HG03280 (cell line): ENCODE measurements at regions not wholly inside any gene's neighbourhood (a gene's known extent, or its start where the extent isn't known, plus 50 kb on each side); places are given as distances from the start of the nearest gene placed in this dataset.

Source experiments
- ATAC-seq: cut with Tn5 transposase; IDR thresholded peaks from one replicate; pipeline ENCODE4 v1.9.1; 2021; ENCODE audit warnings: mild to moderate bottlenecking, moderate library complexity; ENCODE audit not compliant: unreplicated experiment

DNA sequence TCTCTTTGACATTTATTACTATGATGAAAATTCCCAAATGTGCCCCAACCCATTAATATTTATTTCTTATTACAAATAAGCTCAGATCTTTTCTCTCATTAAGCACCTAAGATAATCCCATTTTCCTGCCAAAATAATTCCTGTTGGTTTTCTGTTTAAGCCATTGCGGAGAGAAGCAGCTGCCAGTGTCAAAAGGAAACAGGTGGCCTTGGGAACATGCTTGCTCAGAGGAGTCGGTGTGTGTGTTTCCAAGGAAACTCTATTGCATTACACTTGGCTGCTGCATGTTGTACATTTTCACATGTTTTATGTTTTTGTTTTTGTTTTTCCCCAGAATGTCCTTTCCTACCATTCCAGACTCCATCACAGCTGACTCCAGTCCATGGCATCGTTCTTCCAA lies 56.4 kb downstream of the CD24 start:
- ATAC-seq, result no peak

DNA sequence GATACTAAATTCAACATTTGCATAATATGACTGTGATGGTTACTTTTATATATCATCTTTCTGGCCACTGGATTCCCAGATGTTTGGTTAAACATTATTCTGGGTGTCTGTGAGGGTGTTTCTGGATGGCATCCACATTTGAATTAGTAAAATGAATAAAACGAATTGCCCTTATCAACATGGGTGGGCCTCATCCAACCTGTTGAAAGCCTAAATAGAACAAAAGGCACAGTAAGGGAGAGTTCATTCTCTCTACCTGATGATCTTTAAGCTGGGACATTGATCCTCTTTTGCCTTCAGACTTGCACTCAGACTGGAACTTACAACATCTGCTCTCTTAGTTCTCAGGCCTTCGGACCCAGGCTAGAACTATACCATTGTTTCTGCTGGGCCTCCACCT lies 57.6 kb downstream of the CD24 start:
- no peak for ATAC-seq

DNA sequence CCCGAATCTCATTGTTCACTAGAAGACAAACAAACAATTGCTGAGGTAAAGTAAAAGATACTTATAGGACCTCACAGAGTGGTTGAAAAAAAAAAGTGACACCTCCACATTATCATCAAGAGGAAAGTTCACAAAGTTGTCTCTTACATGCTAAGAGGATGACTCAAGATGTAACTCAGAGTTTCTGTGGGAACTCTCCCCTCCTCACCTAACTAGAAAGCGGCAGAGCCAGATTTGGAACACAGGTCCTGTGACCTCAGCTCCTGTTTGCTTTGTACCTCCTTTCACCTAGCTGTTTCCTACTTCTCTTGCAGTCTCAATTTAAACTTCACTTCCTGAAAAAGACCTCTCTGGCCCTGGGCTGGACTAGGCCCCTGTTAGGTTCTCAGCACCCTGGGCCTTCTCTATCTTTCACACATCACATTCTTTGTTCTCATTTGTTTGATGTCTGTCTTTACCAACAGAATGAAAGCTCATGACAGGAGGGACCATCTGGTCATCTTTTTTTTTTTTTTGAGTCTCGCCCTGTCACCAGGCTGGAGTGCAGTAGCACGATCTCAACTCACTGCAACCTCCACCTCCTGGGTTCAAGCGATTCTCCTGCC lies 60.8 kb downstream of the CD24 start:
- no peak for ATAC-seq

DNA sequence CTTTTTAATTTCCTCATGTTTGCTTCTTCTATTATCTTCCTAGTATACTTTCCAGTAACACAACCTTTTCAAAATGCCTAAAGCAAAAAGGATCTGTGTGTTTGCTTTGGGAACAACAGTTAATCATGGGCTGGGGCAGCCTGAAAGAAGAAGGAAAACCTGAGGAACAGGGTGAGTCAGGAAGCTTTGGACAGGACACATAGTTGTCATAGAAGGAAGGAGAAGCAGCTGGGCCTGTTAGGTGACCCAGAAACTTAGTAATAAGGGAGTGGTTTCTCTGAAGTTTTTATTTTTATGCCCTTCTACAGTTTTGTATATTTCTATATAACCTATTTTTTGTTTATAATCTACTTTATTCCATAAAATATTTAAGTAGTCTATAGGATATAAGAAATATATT lies 61.4 kb downstream of the CD24 start:
- no peak for ATAC-seq

DNA sequence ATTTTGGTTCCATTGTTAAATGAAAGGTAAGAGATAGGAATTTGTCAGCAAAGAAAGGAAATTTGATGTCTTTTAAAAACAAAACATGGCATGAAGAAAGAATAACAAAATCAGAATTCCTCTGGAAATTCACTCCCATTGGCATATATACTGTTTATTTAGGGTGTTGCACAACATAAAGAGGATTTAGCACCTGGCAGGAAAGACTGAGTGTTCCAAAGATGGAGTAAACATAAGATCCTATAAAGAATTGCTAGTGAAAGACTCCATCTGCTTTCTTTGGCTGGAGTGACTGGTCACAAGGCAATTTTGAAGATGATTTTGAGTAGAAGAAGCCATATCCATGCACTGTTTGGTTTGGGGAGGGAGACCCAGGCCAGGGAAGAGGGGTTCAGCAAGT lies 62.4 kb downstream of the CD24 start:
- ATAC-seq, result no peak

DNA sequence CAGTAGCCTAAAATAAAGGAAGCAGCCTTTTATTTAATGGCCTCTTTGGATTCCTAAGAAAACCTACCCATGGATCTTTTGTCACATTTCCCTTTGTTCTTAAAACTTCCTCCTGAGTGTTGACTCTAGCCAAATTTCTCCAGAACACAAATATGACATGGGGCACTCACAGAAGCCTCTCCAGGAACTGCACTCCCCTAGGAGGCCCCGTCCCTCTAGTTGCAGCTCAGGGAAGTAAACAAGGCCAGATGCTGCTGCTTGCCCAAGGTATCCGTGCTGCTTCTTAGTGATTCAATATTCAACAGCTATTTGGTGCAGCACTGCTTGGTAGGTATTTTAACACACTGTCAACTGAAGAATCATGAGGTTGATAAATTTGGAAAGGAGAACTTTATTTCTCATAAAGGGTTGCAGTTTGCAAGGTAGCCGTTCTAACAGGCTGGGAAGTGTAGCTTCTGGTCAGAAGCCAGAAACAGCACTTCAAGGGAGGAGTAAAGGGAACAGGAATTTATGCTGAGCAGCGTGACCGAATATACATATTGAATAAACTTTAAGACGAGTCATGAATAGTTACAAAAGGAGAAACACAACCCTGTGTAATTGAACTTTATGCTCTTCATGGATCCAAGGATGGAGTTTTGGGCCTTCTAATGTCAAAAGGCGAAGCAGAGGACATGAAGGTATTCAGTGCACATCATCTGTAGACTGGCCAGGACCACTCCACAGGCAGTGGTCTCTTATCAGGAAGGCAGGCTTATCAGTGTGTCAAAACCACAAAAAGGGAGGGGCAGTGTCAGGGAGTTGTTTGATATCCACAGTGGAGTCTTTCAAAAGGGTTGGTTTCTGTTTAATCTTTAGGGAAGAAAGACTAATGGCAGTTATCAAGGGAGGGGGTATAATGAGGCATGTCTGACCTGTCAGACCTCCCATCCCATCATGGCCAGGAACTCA lies 63.3 kb downstream of the CD24 start:
- no peak for ATAC-seq

DNA sequence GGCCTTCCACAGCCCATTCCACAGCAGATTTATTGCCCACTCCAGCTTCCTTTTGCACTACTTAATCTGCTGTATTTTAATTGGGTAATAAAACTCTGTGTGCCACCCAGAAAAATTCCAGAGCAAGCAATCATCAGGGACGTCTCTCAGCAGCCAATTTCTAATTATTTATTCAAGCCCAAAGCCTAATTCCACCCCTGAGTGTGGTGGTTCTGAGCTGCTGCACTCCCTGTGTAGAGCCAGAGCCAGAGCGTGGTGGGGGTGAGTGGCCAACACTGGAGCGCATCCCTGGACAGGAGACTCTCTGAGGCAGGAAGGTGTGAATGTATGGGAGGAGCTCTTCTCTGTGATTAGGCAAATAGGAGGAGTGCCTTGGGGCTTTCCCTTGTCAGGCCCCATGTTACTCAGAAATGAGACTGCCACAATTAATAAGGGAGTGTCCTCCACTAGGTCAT lies 66.1 kb downstream of the CD24 start:
- ATAC-seq, result no peak

DNA sequence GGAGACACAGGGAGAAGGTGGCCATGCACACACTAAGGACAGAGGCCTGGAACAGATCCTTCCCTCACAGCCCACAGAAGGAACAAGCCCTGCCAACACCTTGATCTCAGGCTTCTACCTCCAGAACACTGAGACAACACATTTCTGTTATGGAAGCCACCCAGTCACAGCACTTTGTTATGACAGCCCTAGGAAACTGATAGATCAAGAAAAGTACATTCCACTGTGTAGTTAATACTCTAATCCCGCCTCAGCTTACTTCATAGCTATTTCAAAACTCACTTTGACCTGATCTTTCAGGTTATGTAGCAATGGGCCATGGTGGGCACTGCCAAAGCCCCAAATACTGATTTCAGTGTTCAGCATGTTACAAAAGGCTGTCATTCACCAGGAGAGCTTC lies 66.8 kb downstream of the CD24 start:
- ATAC-seq, result no peak

DNA sequence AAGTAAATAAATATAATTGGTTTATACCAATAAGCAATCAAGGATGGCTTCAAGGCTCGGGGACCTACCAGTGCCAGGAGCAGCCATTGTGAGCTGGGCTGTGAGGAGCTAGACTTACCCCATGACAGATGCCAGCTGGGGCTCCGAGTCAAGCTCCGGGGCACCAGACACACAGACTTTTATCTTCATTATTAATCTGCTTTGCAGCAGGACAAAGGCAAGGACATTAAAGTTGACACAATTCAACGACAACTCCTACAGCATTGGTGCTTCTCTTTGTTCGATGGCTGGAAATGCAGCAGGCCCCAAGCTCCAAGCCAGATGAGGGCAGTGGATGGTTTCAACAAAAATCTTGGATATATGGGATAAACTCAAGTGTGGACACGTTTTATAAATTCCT lies 68.3 kb downstream of the CD24 start:
- no peak for ATAC-seq

DNA sequence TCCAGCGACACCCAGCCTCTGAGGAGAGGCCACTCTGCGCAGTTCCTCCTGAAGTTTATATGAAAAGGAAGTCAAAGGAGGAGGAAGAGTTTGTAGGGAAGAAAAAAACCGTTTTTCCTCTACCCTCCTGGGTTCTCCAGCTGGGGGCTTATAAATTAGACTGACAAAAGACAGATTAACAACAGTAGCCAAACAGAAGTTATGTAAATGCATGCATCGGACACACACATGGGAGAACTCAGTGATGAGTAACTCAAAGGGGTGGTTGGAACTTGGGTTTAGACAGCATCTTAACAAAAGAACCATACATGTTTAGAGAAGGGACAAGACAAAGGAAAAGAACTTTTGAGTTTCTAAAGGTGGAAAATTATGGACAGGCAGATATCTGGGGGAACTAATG lies 71.2 kb downstream of the CD24 start:
- ATAC-seq, result no peak

DNA sequence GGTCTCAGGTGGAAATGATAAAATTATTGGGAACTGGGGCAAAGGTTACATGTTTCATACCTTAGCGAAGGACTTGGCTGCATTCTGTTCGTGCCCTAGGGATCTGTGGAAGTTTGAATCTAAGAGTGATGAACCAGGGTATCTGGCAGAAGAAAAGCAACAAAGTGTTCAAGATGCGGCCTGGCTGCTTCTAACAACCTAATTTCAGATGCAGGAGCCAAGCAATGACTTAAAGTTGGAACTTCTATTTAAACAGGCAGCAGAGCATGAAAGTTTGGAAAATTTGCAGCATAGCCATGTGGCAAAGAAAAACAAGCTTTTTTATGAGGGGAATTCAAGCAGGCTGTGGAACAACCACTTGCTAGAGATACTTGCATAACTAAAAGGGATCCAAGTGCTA lies 73.5 kb downstream of the CD24 start:
- no peak for ATAC-seq

DNA sequence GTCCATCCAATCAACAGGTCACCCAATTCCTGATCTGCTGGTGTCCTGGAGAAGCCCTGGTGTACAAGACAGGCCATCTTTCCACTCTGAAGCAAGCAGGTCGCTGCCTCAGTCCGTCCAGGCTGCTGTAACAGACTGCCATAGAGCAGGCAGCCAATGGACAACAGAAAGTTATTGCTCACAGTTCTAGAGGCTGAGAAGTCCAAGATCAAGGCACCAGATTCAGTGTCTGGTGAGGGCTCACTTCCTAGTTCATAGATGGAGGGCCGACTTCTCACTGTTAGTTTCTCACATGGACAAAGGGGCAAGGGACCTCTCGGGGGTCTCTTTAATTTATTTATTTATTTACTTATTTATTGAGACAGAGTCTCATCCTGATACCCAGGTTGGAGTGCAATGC lies 74.8 kb downstream of the CD24 start:
- no peak for ATAC-seq

DNA sequence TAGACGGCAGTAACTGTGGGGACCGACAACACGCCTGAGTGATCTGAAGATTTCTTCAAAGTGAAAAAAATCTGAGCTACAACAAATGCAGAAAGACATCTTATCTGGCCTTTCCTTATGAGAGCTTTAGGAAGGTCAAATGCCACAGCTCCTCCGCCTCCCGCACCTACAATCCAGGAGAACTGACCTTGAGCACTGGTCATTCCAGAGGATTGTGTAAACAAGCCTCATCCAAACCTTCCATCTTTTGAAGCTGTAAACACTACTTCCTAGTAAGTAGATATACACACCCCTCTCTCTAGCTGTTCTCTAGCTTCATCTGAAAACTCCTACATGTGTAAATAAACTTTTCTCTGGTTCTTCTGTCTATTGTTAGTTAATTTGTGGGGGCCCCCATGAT lies 76.9 kb downstream of the CD24 start:
- ATAC-seq, result no peak

DNA sequence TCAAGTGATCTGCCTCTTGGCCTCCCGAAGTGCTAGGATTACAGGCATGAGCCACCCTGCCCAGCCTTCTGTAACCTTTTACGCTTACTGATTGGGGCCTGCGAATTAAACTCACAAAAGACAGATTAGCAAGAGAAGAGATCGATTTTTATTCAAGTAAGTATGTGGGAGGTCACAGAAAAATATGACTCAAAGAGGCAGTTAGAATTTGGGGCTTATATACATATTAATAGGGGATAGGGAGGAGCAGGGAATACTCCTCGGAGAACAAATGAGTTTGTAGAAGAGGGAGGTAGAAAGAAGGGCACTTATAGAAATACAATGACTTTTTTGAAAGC lies 78.9 kb downstream of the CD24 start:
- no peak for ATAC-seq

DNA sequence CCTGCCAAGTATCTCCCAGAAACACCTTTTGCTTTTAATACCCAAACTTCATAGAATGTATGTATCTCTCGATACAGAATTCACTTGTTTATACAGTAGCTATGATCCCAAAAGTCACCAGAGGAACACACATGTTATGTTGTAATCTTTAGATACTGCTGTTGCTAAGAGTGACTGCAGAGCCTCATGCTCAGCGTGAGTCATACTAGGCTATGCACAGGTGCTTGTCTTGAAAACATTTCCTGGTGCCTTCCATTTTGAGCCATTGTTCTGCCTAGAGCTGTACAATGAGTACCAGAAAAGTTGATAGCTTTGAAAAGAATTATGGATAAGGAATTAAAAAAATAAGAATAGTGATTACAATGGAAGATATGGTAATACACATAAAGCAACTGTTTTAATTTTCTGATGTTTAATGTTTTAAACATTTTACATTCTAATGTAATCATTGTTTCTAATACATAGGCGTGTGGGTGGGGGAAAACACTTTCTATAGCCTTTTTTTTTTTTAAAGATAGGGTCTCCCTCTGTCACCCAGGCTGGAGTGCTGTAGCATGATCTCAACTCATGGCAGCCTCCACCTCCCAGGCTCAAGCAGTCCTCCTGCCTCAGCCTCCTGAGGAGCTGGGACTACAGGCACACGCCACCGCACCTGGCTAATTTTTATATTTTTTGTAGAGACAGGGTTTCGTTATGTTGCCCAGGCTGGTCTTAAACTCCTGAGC lies 79.4 kb downstream of the CD24 start:
- ATAC-seq, result no peak

DNA sequence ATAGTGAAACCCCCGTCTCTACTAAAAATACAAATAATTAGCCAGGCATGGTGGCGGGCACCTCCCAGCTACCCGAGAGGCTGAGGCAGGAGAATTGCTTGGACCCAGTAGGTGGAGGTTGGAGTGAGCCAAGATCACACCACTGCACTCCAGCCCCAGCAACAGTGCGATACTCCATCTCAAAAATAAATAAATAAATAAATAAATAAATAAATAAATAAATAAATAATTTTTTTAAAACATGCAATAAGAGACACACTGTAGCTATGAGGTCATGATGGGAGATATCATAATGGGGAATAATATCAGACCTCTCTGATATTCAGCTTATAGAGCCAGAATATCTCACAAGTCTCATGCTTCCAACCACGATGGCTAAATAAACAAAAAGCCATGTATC lies 82.3 kb downstream of the CD24 start:
- no peak for ATAC-seq

DNA sequence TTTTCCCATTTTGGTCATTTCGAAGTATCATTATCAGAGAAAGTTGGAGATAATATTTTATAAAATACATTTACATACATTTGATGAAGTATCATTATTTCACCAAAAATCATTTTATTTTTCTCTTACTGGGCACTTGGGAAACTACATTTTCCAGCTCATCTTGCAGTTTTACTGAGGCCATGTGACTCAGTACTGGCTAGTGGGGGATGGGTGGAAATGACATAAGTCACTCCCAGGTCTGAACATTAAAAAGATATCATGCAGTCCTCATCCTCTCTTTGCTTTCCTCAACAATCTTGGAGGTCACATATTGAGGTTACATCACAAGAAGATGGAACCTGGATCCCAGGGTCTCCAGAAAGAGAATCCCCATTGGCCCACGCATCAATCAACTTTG lies 84.1 kb downstream of the CD24 start:
- no peak for ATAC-seq

DNA sequence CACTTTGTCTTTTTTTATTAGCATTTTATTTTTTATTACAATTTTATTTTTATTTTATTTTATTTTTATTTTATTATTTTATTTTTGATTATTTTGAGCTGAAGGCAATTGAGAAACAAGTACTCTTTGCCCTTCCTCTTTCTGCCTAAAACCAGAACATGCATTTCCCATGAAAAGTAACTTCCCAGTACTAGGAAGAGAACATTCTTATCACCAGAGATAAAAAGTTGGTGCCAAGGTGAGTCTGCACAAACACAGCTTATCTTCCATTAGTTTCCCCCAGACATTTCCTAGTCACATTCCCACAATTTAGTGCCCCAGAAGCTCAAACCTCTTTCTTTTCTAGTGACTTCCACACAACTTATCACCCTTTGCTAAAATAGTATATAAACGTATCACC lies 84.8 kb downstream of the CD24 start:
- no peak for ATAC-seq

DNA sequence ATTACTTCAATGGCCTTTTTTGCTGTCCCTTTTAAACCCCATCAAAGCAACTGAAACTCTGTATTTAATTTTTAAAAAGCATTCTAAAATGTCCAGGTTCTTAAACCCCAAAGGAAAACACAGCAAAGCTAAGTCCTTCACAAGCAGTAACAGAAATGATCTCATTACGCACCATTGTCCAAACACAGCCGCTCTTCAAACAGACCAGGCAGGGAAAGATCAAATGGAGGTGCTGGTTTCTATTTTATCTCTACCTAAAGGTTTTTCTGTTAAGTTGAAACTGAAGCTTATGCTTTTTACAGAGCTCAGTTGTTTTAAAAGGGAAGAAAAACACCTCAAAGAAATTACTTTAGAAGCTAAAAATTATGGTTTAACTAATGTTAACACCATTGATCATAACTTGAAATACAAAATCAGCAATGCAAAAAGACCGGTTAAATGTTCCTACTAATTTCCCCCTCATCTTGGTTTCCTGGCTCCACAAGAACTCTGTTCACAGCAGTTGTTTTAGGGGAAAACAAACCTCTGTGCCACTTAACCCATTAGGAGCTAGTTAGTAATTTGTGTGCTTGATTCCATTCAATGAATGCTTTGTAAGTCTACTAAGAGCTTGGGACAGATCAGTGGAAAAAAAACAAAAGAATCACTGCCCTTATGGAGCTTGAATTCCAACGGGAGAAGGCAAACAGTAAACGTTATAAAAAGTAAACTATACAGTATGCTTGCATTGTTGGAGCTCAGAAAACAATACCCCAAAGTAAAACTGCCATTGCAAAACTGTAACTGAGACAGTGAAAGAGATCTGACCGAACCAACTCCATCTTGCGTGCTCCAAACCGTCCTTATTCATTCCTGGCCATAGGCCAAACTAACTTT lies 87.4 kb downstream of the CD24 start:
- no peak for ATAC-seq

DNA sequence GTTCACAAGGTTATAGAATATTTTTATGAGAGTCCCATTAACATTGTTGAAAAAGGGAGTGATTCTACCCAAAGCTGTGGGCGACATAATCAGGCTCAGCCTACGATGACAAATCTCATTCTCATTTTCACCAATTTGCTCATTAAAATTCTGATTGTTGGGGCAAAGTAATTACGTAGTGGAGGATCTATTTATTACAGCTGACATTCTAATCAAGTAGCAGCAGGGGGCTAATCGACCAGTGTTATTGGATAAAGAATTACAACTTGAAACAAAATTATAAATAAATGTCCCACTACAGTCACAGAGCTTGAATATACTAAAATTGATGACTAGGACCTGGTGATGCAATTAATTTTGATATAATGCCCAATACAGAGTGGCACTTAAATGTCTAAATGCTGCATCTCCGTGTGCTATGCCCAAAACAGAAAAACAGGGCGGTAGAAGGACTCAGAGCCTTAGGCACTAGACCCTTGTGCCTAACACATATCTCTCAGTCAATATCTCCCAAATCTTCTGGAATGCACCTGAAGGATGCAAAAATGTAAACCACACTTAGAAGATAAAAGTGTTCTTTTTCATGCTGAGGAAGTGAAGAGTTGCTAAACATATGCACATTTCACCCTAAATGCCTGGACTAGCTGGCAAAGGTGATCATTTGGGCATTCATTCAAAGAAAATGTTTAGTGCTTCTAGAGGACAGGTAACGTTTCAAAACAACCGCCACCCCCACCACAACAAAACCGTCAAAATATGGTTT lies 88.3 kb downstream of the CD24 start:
- no peak for ATAC-seq
